Uterus (tissue), 3 donors: ENCODE measurements at regions not wholly inside any gene's neighbourhood (a gene's known extent, or its start where the extent isn't known, plus 50 kb on each side); places are given as distances from the start of the nearest gene placed in this dataset.

Source experiments
- DNase-seq, 2 donors: peaks; one replicate each; pipeline ENCODE4 v3.0.0-alpha.2; 2019 to 2020
- H3K27ac ChIP-seq, 2 donors: fragments of 200-600 bp; sonication (generic); 1 replicate in 1 of 2; 2 replicates in 1 of 2; pipeline ENCODE4 v1.5.1; 2016 to 2018
- H3K27me3 ChIP-seq, 2 donors: fragments of 200-600 bp; sonication (generic); one replicate each; pipeline ENCODE4 v1.5.1; 2018 to 2019; ENCODE audit warnings: control low read depth in 1 of 2
- H3K36me3 ChIP-seq, 2 donors: fragments of 200-600 bp; sonication (generic); one replicate each; pipeline ENCODE4 v1.5.1; 2019; ENCODE audit warnings: control low read depth in 1 of 2
- H3K4me1 ChIP-seq, 2 donors: fragments of 200-600 bp; sonication (generic); one replicate each; pipeline ENCODE4 v1.5.1; 2018 to 2019; ENCODE audit warnings: control low read depth in 1 of 2
- H3K4me3 ChIP-seq, 2 donors: fragments of 200-600 bp; sonication (generic); 1 replicate in 1 of 2; 2 replicates in 1 of 2; pipeline ENCODE4 v1.5.1; 2018 to 2019; ENCODE audit warnings: mild to moderate bottlenecking in 1 of 2
- H3K9me3 ChIP-seq, 2 donors: fragments of 200-600 bp; sonication (generic); one replicate each; pipeline ENCODE4 v1.5.1; 2019; ENCODE audit warnings: control low read depth in 1 of 2
- POLR2A ChIP-seq, 2 donors: fragments of 450-650 bp; IDR thresholded peaks; one replicate each; pipeline ENCODE4 v1.6.1; 2016; ENCODE audit warnings: antibody characterized with exemption in 2 of 2, mild to moderate bottlenecking in 1 of 2, moderate library complexity in 1 of 2
- intact Hi-C: fragments of 100-400 bp; cut with DNase I; formaldehyde crosslinking; loops from one replicate; pipeline ENCODE4 v1.15.1; 2023; ENCODE audit warnings: low total_unique reads
- TF ChIP-seq, protein P1 (sequence below), 4 experiments: fragments of 200-600 bp in 2 of 4; fragments of 450-650 bp in 2 of 4; sonication (generic) in 2 of 4; IDR thresholded peaks; one replicate each; pipeline ENCODE4 v1.5.1; 2016 to 2019; ENCODE audit warnings: antibody characterized with exemption in 4 of 4, mild to moderate bottlenecking in 2 of 4, moderate library complexity in 1 of 4
- donor health status: DM: yes; HTN: yes; CAD: no.

DNA sequence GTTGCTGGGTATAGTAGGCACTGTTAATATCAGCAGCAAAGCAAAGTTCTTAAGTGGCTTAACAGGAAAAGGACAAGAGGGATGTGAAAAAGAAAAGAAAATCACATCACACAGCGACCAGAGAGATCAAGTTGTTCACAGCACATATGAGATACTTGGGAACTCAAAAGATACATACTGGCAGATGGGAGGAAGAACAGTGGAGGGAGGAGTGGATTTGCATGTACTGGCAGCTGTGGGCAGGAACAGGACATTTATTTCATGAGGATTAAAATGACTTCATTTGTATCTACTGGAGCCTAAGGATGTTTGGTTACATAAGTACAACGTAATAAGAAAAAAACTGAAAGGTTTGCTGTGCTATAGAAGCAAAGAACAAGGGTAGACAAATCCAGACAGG, 136.5 kb upstream of the IFNG-AS1 start:
- H3K4me3 ChIP-seq: no peak overlapping the region
- intact Hi-C loops: no loop called here
- no peak overlapping the region for H3K27ac ChIP-seq
- no peak for DNase-seq
- H3K36me3 ChIP-seq: no peaks in the 10 kb centered on the region
- TF ChIP-seq, protein P1, sequence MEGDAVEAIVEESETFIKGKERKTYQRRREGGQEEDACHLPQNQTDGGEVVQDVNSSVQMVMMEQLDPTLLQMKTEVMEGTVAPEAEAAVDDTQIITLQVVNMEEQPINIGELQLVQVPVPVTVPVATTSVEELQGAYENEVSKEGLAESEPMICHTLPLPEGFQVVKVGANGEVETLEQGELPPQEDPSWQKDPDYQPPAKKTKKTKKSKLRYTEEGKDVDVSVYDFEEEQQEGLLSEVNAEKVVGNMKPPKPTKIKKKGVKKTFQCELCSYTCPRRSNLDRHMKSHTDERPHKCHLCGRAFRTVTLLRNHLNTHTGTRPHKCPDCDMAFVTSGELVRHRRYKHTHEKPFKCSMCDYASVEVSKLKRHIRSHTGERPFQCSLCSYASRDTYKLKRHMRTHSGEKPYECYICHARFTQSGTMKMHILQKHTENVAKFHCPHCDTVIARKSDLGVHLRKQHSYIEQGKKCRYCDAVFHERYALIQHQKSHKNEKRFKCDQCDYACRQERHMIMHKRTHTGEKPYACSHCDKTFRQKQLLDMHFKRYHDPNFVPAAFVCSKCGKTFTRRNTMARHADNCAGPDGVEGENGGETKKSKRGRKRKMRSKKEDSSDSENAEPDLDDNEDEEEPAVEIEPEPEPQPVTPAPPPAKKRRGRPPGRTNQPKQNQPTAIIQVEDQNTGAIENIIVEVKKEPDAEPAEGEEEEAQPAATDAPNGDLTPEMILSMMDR (IDR thresholded peaks at IDR 0.05): no peak
- TF ChIP-seq POLR2A (IDR thresholded peaks at IDR 0.05): no peak
- H3K4me1 ChIP-seq: no peaks in the 10 kb centered on the region
- H3K27me3 ChIP-seq: no peaks in the 10 kb centered on the region
- H3K9me3 ChIP-seq: no peaks in the 10 kb centered on the region

DNA sequence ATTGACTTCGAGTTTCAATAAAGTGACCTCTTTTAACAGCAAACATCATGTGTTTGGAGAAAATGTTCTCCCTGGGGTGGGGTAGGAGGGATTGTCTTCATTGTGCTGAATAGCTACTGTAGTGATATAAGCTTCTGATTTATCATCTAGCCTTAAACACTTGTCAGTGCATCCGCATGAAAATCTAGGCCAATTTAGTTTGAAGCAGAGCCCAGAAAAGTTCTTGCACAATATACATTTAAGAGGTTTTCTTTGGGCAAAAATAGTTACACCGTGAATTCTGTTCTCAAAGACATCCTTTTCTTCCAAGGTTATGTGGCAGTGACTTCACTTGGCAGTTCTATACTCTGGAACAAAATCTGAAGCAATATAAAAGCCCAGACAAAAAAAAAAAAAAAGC, 136.0 kb upstream of the IFNG-AS1 start:
- TF ChIP-seq POLR2A (IDR thresholded peaks at IDR 0.05): no peak
- TF ChIP-seq, protein P1 (IDR thresholded peaks at IDR 0.05): no peak
- intact Hi-C loops: no loop called here
- DNase-seq: no peak
- Histone ChIP-seq H3K27me3 (no peaks in the 10 kb centered on the region), H3K4me1 (no peaks in the 10 kb centered on the region), H3K4me3 (no peak overlapping the region), H3K36me3 (no peaks in the 10 kb centered on the region), H3K9me3 (no peaks in the 10 kb centered on the region), H3K27ac (no peak overlapping the region)

DNA sequence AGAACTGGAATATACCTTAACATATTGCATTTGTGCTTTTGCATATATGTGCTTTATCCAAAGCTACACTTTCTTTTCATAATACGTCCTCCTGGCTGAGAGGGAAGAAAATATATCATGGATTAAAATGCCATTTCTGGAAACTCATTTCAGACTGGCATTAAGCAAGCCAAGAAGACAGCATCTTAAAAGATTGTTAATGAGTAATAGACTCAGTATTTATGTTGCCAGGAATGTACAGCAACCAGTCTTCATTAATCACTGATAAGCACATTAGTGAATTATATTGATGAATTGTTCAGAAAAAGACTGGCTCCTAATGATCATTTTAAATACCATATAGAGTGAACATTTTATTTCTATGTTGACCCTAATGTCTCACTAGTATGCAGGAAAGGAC, 134.9 kb upstream of the IFNG-AS1 start:
- H3K36me3 ChIP-seq: no peaks in the 10 kb centered on the region
- H3K4me3 ChIP-seq: no peak overlapping the region
- TF ChIP-seq, protein P1 (IDR thresholded peaks at IDR 0.05): no peak
- no peaks in the 10 kb centered on the region for H3K4me1 ChIP-seq
- no peaks in the 10 kb centered on the region for H3K27me3 ChIP-seq
- DNase-seq: no peak
- H3K9me3 ChIP-seq: no peaks in the 10 kb centered on the region
- intact Hi-C loops: no loop called here
- no peak overlapping the region for H3K27ac ChIP-seq

DNA sequence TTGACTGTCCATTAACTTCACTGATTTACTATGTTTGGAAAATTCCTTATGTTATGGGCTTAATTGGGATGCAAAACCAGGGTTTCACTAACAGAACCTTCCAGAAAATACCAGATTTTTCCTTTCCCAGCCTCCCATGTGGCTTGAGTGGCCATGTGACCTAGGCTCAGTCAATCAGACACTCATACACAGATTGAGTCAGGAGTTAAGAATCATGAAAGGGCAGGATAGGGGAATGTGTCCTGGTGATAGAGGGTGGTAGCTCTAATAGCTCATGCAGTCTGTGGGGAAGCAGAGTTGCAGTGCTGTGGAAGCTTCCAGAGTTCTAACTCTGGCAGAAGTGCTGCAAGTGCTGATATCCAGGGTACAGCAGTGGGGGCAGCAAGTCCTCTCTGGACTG, 134.1 kb upstream of the IFNG-AS1 start:
- Histone ChIP-seq H3K27ac (no peak overlapping the region), H3K27me3 (no peaks in the 10 kb centered on the region), H3K4me3 (no peak overlapping the region), H3K4me1 (no peaks in the 10 kb centered on the region), H3K9me3 (no peaks in the 10 kb centered on the region), H3K36me3 (no peaks in the 10 kb centered on the region)
- intact Hi-C loops: no loop called here
- DNase-seq: no peak
- TF ChIP-seq POLR2A (IDR thresholded peaks at IDR 0.05): no peak
- TF ChIP-seq, protein P1 (IDR thresholded peaks at IDR 0.05): no peak

DNA sequence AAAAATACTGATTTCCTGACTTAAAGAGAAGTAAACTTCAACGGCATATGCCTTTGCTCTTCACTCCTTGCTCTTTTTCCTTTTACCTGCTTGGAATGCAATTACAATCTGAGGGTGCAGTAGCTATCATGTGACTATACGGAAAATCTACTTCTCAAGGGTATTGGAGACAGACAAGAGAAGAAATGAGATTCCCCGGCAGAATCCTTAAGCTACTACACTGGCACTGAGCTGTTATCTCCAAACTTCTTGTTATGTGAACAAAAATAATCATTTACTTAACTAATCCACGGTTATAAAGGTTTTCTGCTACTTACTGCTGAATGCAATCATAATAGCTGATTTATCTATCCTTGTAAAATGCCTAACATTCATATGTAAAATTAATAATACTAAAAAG, 118.0 kb upstream of the IFNG-AS1 start:
- intact Hi-C loops: no loop called here
- Histone ChIP-seq H3K27me3 (no peaks in the 10 kb centered on the region), H3K4me3 (no peak overlapping the region), H3K27ac (no peak overlapping the region), H3K36me3 (no peaks in the 10 kb centered on the region), H3K4me1 (no peaks in the 10 kb centered on the region), H3K9me3 (no peaks in the 10 kb centered on the region)
- TF ChIP-seq POLR2A (IDR thresholded peaks at IDR 0.05): no peak
- TF ChIP-seq, protein P1 (IDR thresholded peaks at IDR 0.05): no peak
- DNase-seq: no peak
